ENCODE measurements at regions not wholly inside any gene's neighbourhood (a gene's known extent, or its start where the extent isn't known, plus 50 kb on each side); places are given as distances from the start of the nearest gene placed in this dataset.

DNA sequence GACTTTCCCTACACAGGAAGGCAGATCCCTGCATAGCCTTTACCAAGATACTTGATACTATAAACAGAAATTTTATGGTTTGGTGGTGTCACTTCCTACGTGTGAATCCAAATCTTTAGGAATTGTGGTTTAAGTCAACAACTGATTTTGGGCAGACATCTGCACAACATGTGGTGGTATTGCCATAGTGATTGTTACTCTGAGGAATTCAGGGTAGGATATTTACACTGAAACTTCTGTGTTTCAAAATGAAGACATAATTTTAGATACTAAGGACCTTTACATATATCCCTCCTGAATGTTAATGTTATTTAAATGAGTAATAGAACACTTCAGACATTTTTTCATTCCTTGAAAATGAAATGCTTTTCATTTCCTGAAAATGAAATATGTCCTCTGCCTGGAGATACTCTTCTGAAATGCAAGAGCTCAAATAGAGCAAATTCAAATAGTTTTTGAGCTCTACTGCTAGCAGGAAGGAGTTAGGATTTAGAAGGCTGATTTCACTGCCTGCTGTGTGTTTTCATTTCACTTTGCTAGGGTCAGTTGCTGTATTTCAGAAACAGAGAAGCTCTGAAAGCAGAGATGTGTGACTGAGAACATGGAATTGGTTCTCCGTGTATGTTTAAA is 77.2 kb downstream of the MDH1 start:
- TF ChIP-seq, protein P1, sequence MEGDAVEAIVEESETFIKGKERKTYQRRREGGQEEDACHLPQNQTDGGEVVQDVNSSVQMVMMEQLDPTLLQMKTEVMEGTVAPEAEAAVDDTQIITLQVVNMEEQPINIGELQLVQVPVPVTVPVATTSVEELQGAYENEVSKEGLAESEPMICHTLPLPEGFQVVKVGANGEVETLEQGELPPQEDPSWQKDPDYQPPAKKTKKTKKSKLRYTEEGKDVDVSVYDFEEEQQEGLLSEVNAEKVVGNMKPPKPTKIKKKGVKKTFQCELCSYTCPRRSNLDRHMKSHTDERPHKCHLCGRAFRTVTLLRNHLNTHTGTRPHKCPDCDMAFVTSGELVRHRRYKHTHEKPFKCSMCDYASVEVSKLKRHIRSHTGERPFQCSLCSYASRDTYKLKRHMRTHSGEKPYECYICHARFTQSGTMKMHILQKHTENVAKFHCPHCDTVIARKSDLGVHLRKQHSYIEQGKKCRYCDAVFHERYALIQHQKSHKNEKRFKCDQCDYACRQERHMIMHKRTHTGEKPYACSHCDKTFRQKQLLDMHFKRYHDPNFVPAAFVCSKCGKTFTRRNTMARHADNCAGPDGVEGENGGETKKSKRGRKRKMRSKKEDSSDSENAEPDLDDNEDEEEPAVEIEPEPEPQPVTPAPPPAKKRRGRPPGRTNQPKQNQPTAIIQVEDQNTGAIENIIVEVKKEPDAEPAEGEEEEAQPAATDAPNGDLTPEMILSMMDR (IDR thresholded peaks at IDR 0.05): no peak
- no peak for TF ChIP-seq POLR2A (IDR thresholded peaks at IDR 0.05)

Data from esophagus squamous epithelium (tissue), 4 donors.